Hepatocyte (in vitro differentiated cells): ENCODE measurements at regions not wholly inside any gene's neighbourhood (a gene's known extent, or its start where the extent isn't known, plus 50 kb on each side); places are given as distances from the start of the nearest gene placed in this dataset.
A peak's percentile ranks its signal among the peaks of the same experiment; 100 is the strongest.

Experiments used
- DNase-seq: peaks from one replicate; pipeline ENCODE4 v3.0.0-alpha.2; 2016; ENCODE audit warnings: low spot score
- H2AFZ ChIP-seq: fragments of 200-600 bp; sonication (generic); 2 replicates; pipeline ENCODE4 v1.6.0; 2016; ENCODE audit warnings: antibody characterized with exemption, mild to moderate bottlenecking
- H3K27ac ChIP-seq: fragments of 200-600 bp; sonication (generic); 2 replicates; pipeline ENCODE4 v1.5.1; 2016; ENCODE audit warnings: mild to moderate bottlenecking
- H3K27me3 ChIP-seq: fragments of 200-600 bp; sonication (generic); 2 replicates; pipeline ENCODE4 v1.6.1; 2016
- H3K36me3 ChIP-seq: fragments of 200-600 bp; sonication (generic); replicated peaks from 2 replicates; pipeline ENCODE4 v1.5.1; 2016; ENCODE audit warnings: low read depth; ENCODE audit not compliant: insufficient read depth
- H3K4me1 ChIP-seq: fragments of 200-600 bp; sonication (generic); 2 replicates; pipeline ENCODE4 v1.5.1; 2016; ENCODE audit warnings: mild to moderate bottlenecking, moderate library complexity; ENCODE audit not compliant: insufficient read depth
- H3K4me2 ChIP-seq: fragments of 200-600 bp; sonication (generic); 2 replicates; pipeline ENCODE4 v1.6.0; 2016
- H3K4me3 ChIP-seq: fragments of 200-600 bp; sonication (generic); 2 replicates; pipeline ENCODE4 v1.5.1; 2016; ENCODE audit warnings: mild to moderate bottlenecking
- H3K79me2 ChIP-seq: fragments of 200-600 bp; sonication (generic); 2 replicates; pipeline ENCODE4 v1.6.0; 2017; ENCODE audit warnings: mild to moderate bottlenecking
- H3K9me2 ChIP-seq: fragments of 200-600 bp; sonication (generic); replicated peaks from 2 replicates; pipeline ENCODE4 v1.6.0; 2017; ENCODE audit warnings: mild to moderate bottlenecking; ENCODE audit not compliant: insufficient read depth
- H3K9me3 ChIP-seq: fragments of 200-600 bp; sonication (generic); 2 replicates; pipeline ENCODE4 v1.5.1; 2016; ENCODE audit warnings: low read depth, mild to moderate bottlenecking
- H4K20me1 ChIP-seq: fragments of 200-600 bp; sonication (generic); 2 replicates; pipeline ENCODE4 v1.6.0; 2016; ENCODE audit warnings: mild to moderate bottlenecking; ENCODE audit not compliant: insufficient read depth, poor library complexity, severe bottlenecking
- EZH2 ChIP-seq: fragments of 200-600 bp; sonication (generic); IDR thresholded peaks from 2 replicates; pipeline ENCODE4 v1.6.1; 2016; ENCODE audit warnings: antibody characterized with exemption, mild to moderate bottlenecking, borderline replicate concordance
- EZH2phosphoT487 ChIP-seq: fragments of 200-600 bp; sonication (generic); IDR thresholded peaks from one replicate; pipeline ENCODE4 v1.6.1; 2018; ENCODE audit warnings: antibody characterized with exemption, mild to moderate bottlenecking, low read depth, moderate library complexity; ENCODE audit not compliant: unreplicated experiment, severe bottlenecking
- WGBS: methylation state at CpG from one replicate; pipeline ENCODE4 v1.1.6; 2016; ENCODE audit warnings: low lambda C conversion rate; ENCODE audit errors: missing lambda C conversion rate; 5-methylcytosine and 5-hydroxymethylcytosine counted together
- TF ChIP-seq, protein P1 (sequence below): fragments of 200-600 bp; sonication (generic); IDR thresholded peaks from 2 replicates; pipeline ENCODE4 v1.5.1; 2016; ENCODE audit warnings: antibody characterized with exemption, mild to moderate bottlenecking; ENCODE audit not compliant: poor library complexity

DNA sequence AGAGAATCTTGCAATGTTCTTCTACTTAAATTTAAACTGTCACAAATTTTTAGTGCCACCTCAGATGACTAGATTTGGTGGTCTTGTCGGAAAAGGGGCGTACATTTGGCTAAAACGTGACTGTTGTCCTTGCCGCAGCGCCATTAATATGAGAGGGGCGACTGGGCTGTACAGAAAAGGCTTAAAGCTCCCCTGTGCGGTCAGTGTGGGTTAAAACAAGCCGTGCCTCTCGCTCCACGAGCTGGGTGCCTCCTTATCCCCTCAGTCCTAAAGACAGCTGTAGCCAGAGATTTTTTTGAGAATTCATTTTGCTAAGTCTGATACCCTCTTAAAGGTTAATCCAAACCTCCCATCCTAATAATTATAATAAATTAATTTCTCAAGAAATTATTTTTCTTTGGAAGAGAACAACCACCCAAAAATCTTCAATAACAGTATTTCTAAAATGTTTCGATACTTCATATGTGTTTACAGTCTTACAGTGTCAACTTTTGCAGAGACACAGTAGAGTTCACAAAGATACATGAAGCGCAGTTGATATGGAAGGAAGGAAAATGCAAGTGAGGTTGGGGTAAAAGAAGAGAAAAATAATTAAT lies 68.6 kb downstream of the C7orf25 start:
- TF ChIP-seq EZH2phosphoT487 (no peak), EZH2 (no peak)
- TF ChIP-seq, protein P1, sequence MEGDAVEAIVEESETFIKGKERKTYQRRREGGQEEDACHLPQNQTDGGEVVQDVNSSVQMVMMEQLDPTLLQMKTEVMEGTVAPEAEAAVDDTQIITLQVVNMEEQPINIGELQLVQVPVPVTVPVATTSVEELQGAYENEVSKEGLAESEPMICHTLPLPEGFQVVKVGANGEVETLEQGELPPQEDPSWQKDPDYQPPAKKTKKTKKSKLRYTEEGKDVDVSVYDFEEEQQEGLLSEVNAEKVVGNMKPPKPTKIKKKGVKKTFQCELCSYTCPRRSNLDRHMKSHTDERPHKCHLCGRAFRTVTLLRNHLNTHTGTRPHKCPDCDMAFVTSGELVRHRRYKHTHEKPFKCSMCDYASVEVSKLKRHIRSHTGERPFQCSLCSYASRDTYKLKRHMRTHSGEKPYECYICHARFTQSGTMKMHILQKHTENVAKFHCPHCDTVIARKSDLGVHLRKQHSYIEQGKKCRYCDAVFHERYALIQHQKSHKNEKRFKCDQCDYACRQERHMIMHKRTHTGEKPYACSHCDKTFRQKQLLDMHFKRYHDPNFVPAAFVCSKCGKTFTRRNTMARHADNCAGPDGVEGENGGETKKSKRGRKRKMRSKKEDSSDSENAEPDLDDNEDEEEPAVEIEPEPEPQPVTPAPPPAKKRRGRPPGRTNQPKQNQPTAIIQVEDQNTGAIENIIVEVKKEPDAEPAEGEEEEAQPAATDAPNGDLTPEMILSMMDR: peak; percentile 69
- WGBS: 32% methylated on average over 12 of the region's 12 CpGs
- no peaks in the 10 kb centered on the region for H3K79me2 ChIP-seq
- no peaks in the 10 kb centered on the region for H3K36me3 ChIP-seq
- peak; percentile 71 for DNase-seq
- H3K4me2 ChIP-seq: peak overlapping the region; percentile 73
- no peaks in the 10 kb centered on the region for H3K9me2 ChIP-seq
- no peak overlapping the region for H3K27ac ChIP-seq
- no peaks in the 10 kb centered on the region for H4K20me1 ChIP-seq
- no peak overlapping the region for H3K4me3 ChIP-seq
- H2AFZ ChIP-seq: peak overlapping the region; percentile 26
- no peaks in the 10 kb centered on the region for H3K9me3 ChIP-seq
- H3K4me1 ChIP-seq: no peaks in the 10 kb centered on the region
- H3K27me3 ChIP-seq: peaks cover 3% of the 10 kb centered on the region

DNA sequence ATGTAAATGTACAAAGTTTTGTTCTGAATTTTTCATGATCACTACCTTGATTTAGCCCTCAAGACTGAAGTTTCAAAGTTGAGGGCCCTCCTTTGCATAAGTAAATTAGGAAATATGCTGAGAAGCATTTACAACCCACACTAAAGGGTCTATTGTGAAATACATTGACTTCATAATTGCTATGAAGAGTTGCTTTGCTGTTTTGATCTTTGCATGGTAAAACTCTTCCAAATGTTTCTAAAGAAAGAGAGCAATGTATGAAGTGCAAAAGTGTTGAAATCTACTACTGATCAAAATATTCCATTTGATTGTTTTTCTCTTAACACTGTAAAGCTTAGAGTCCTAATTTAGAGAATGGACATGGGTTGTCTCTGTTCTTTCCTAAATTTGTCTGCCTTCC lies 77.2 kb downstream of the C7orf25 start:
- DNase-seq: no peak
- Histone ChIP-seq H3K4me2 (no peak overlapping the region), H3K79me2 (no peaks in the 10 kb centered on the region), H3K36me3 (no peaks in the 10 kb centered on the region), H3K9me2 (no peaks in the 10 kb centered on the region), H3K27ac (no peak overlapping the region), H4K20me1 (no peaks in the 10 kb centered on the region), H3K4me3 (no peak overlapping the region), H3K4me1 (peaks cover 12% of the 10 kb centered on the region), H2AFZ (no peak overlapping the region), H3K9me3 (no peaks in the 10 kb centered on the region), H3K27me3 (peaks cover 3% of the 10 kb centered on the region)
- TF ChIP-seq EZH2 (no peak), EZH2phosphoT487 (no peak)
- TF ChIP-seq, protein P1: no peak

DNA sequence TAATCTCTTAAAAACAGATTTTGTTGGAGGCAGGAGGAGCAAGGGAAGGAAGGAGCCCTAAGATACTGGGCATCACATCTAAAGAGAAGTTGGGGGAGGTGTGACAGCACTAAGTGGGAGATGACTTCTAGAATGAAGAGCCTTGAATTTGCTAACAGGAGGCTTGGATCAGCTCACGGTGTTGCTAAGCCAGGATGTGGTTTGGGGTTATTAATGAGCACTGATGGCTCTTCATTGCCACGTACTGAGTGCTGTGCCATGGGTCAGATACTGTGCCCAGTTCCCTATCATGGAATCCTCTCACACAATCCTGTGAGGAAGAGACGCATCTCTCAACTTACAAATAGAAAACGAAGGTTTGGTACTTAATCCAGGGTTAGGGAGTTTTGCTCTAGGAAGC lies 78.5 kb downstream of the C7orf25 start:
- no peaks in the 10 kb centered on the region for H3K9me2 ChIP-seq
- no peaks in the 10 kb centered on the region for H4K20me1 ChIP-seq
- H3K36me3 ChIP-seq: no peaks in the 10 kb centered on the region
- H3K9me3 ChIP-seq: no peaks in the 10 kb centered on the region
- H3K27me3 ChIP-seq: peaks cover 3% of the 10 kb centered on the region
- H3K79me2 ChIP-seq: no peaks in the 10 kb centered on the region
- DNase-seq: no peak
- TF ChIP-seq, protein P1: no peak
- no peak for TF ChIP-seq EZH2phosphoT487
- H3K4me3 ChIP-seq: no peak overlapping the region
- H3K4me1 ChIP-seq: peaks cover 12% of the 10 kb centered on the region
- WGBS: 84% methylated on average over 4 of the region's 4 CpGs
- H3K4me2 ChIP-seq: no peak overlapping the region
- H2AFZ ChIP-seq: no peak overlapping the region
- no peak overlapping the region for H3K27ac ChIP-seq

DNA sequence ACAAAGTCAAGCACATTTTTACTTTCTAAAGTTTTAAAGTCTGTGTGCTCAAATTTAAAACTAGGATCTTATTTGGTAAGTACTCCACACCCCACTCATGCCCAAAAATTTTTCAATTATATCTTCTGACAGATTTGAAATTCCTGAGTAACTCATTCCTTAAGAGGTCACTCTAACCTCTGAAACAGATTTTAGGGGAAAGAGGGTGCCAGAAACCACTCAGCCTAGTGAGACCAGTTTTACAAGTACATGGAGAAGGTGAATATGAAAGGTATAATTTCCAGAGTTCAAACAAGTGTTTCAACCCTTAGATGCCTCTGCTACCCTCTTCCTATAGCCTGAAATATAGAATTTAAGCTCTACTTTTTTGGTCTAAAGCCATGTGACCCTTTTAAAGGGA lies 79.2 kb downstream of the C7orf25 start:
- no peaks in the 10 kb centered on the region for H3K9me2 ChIP-seq
- H3K4me1 ChIP-seq: peaks cover 12% of the 10 kb centered on the region
- H3K27ac ChIP-seq: no peak overlapping the region
- H4K20me1 ChIP-seq: no peaks in the 10 kb centered on the region
- DNase-seq: no peak
- no peak overlapping the region for H3K4me2 ChIP-seq
- peaks cover 3% of the 10 kb centered on the region for H3K27me3 ChIP-seq
- TF ChIP-seq EZH2phosphoT487 (no peak), EZH2 (no peak)
- TF ChIP-seq, protein P1: no peak
- H3K36me3 ChIP-seq: no peaks in the 10 kb centered on the region
- H3K4me3 ChIP-seq: no peak overlapping the region
- no peaks in the 10 kb centered on the region for H3K79me2 ChIP-seq
- no peaks in the 10 kb centered on the region for H3K9me3 ChIP-seq
- H2AFZ ChIP-seq: no peak overlapping the region
